ENCODE measurements at regions not wholly inside any gene's neighbourhood (a gene's known extent, or its start where the extent isn't known, plus 50 kb on each side); places are given as distances from the start of the nearest gene placed in this dataset.

DNA sequence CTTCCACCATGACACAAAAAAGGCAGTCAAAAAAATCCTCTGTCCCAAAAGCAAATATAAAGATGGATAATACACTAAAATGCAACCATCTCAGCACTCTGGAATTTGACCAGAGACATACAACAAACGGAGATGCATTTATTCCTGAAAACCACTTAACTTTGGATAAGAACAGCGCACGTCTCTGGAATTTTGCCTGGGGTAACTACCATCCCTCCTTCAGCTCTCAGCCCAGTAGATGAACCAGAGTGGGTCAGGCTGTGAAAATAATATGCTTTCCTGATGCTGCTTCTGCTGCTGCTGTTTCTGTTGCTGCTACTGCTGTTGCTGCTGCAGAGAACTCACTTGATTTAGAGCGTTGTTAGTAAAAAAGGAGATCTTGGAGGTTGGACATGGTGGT lies 133.8 kb upstream of the ACVR2A start:
- no peak for DNase-seq (ENCODE audit: low read depth)

- DNase-seq (ENCODE audit: low read depth) = no peak
Measured at GRCh38 chr2:147709655-147710054, 135.2 kb upstream of the ACVR2A start.

GRCh38 chr2:147703171-147703570 lies 141.7 kb upstream of the ACVR2A start:
- no peak for DNase-seq (ENCODE audit: low read depth)

DNA sequence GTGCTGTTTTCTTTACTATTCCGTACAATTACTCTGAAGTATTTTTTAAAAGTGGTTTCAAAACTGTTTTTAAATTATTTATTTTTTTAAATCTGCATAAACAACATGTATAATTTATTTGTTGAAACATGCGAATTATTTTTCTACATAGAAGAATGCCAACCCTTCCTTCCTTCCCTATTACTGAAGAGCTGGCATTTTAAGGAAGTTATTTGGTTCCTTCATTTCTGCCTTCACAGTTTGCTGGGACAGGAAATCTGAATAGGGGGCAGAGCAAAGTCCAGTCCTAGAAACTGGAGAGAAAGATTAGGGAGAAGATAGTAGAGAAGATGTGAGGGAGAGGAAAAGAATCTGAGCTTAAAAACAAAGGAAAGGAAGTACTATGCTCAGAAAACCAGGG lies 146.7 kb upstream of the ACVR2A start:
- DNase-seq (ENCODE audit: low read depth) = no peak

DNA sequence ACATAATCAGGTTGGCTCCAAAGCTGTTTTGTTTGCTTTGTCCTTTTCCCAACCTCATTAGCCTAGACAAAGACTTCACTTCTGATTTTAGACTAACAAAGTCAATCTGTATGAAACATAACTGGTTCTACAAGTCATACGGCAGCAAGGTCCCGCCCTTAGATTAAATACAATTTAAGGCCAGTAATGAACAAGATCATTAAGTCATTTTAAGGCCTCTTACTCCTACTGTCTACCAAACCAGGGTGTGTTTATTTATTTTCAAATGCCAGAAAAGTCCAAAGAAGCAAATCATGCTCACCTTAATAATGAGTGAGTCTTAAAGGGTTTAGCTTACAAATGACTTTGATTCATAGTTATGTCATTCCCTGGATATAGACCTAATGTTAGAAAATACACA lies 148.4 kb upstream of the ACVR2A start:
- DNase-seq (ENCODE audit: low read depth) = no peak

- no peak for DNase-seq (ENCODE audit: low read depth)
Measured at GRCh38 chr2:147689220-147689909, 155.5 kb upstream of the ACVR2A start.

- DNase-seq (ENCODE audit: low read depth) = no peak
Measured at GRCh38 chr2:147688242-147688641, 156.6 kb upstream of the ACVR2A start.

- no peak for DNase-seq (ENCODE audit: low read depth)
Measured at GRCh38 chr2:147686365-147686764, 158.5 kb upstream of the ACVR2A start.

GRCh38 chr2:147684903-147685302 lies 159.9 kb upstream of the ACVR2A start:
- no peak for DNase-seq (ENCODE audit: low read depth)

GRCh38 chr2:147683380-147683779 lies 161.4 kb upstream of the ACVR2A start:
- no peak for DNase-seq (ENCODE audit: low read depth)

- no peak for DNase-seq (ENCODE audit: low read depth)
Measured at GRCh38 chr2:147681093-147681492, 163.7 kb upstream of the ACVR2A start.

- DNase-seq (ENCODE audit: low read depth) = no peak
Measured at GRCh38 chr2:147679955-147680531, 164.8 kb upstream of the ACVR2A start.

- DNase-seq (ENCODE audit: low read depth) = no peak
Measured at GRCh38 chr2:147679191-147679954, 165.5 kb upstream of the ACVR2A start.

GRCh38 chr2:147665105-147665504 lies 179.7 kb upstream of the ACVR2A start:
- no peak for DNase-seq (ENCODE audit: low read depth)

- no peak for DNase-seq (ENCODE audit: low read depth)
Measured at GRCh38 chr2:147663962-147664361, 180.9 kb upstream of the ACVR2A start.

- no peak for DNase-seq (ENCODE audit: low read depth)
Measured at GRCh38 chr2:147663153-147663961, 181.5 kb upstream of the ACVR2A start.

- DNase-seq (ENCODE audit: low read depth) = no peak
Measured at GRCh38 chr2:147662221-147662620, 182.6 kb upstream of the ACVR2A start.

DNA sequence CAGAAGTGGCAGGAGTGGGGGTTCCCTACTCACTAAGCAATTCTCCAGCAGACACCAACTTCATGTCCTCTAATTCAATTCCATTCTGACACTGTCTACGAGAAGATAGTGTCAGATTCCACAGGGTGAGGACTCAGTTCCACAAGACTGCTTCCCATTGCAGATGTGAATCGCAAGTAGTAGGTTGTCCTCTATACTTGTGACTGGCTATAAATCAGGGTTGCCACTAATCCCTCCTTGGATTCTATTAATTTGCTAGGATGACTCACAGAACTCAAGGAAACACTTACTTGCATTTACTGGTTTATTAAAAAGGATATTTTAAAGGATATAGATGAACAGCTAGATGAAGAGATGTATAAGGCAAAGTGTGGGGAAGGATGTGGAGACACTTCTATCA lies 184.1 kb upstream of the ACVR2A start:
- no peak for DNase-seq (ENCODE audit: low read depth)

- DNase-seq (ENCODE audit: low read depth) = no peak
Measured at GRCh38 chr2:147659051-147659450, 185.8 kb upstream of the ACVR2A start.

DNA sequence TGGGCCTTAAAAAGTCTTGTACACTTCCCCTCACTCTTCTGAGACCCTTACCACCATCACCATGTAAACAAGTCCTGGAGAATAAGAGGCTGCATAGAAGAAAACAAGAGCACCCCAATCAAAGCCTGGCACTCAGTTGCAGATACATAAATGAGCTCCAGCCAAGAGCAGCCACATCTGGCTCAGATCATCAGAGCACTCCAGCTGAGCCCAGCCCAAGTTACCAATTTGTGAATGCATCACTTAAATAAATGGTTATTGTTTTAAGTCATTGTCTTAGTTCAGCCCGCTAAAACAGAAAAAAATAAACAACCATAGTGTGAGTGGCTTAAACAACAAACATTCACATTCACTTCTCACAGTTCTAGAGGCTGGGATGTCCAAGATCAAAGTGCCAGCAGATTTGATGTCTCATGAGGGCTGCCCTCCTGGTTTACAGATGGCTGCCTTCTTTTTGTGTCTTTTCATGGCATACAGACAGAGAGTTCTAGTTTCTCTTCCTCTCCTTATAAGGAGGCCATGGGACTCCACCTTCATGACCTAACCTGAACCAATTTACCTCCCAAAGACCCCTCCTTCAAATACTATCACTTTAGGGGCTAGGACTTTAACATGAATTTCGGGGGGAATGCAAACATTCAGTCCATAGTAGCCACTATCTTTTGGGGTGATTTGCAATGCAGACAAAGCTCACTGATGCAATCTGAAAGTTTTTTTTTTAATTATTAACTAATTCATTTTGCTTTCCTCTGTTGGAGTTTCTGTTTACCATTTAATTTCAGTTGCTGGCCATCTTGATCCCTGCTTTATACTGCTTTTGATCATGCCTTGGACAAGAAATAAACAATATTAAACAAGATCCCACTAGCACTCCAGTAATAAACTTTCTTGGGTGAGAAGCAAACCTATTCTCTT lies 187.5 kb upstream of the ACVR2A start:
- no peak for DNase-seq (ENCODE audit: low read depth)

DNA sequence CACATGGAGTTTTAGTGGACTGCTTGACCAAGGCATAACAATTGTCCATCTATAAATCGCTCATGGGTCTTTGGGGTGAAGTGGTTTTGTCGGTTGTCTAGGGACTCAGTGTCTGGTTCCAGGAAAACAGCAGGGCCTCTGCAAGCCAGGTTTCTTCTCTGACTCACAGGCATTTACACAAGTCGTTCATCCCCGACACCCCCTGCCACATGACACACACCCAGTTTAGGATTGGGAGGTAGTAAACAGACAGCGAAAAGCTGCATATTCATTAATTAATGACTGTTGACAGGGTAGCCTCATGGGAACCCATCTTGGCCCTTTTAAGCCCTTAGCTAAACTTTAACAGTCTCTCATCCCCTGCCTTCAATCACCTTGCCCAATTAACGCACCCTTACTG lies 194.8 kb upstream of the ACVR2A start:
- DNase-seq (ENCODE audit: low read depth) = no peak
